Body of pancreas (tissue), 4 donors: ENCODE measurements at regions not wholly inside any gene's neighbourhood (a gene's known extent, or its start where the extent isn't known, plus 50 kb on each side); places are given as distances from the start of the nearest gene placed in this dataset.

ENCODE experiments used
- ATAC-seq: fragments of 150-250 bp; one replicate; pipeline ENCODE4 v1.9.1; 2016
- DNase-seq, 4 donors: peaks; one replicate each; pipeline ENCODE4 v3.0.0-alpha.2; 2019
- H3K27ac ChIP-seq, 4 donors: fragments of 200-600 bp; sonication (generic); 1 replicate in 3 of 4; 2 replicates in 1 of 4; pipeline versions ENCODE4 v1.5.1 to v1.6.1; 2016 to 2019; ENCODE audit warnings: mild to moderate bottlenecking in 1 of 4, mixed read lengths in 1 of 4, moderate library complexity in 1 of 4
- H3K27me3 ChIP-seq, 2 donors: fragments of 200-600 bp; sonication (generic); one replicate each; pipeline ENCODE4 v1.6.0; 2016; ENCODE audit warnings: mild to moderate bottlenecking in 1 of 2
- H3K36me3 ChIP-seq, 2 donors: fragments of 200-600 bp; sonication (generic); replicated peaks in 1 of 2; 2 replicates each; pipeline ENCODE4 v1.5.1; 2016; ENCODE audit warnings: low read depth in 2 of 2; ENCODE audit not compliant: insufficient read depth in 1 of 2
- H3K4me1 ChIP-seq: fragments of 200-600 bp; sonication (generic); one replicate; pipeline ENCODE4 v1.6.0; 2016
- H3K4me3 ChIP-seq, 2 donors: fragments of 200-600 bp; sonication (generic); 1 replicate in 1 of 2; 2 replicates in 1 of 2; pipeline ENCODE4 v1.5.1; 2016 to 2019
- H3K9me3 ChIP-seq, 3 donors: fragments of 200-600 bp; sonication (generic); 1 replicate in 2 of 3; 2 replicates in 1 of 3; pipeline ENCODE4 v1.5.1; 2016
- POLR2A ChIP-seq, 3 donors: fragments of 450-650 bp; IDR thresholded peaks; one replicate each; pipeline ENCODE4 v1.6.1; 2016; ENCODE audit warnings: antibody characterized with exemption in 3 of 3, mild to moderate bottlenecking in 2 of 3
- WGBS, 2 donors: methylation state at CpG; one replicate each; pipeline ENCODE4 v1.1.5; 2017; 5-methylcytosine and 5-hydroxymethylcytosine counted together
- intact Hi-C: fragments of 100-400 bp; cut with DNase I; formaldehyde crosslinking; loops from one replicate; pipeline ENCODE4 v1.15.1; 2023
- TF ChIP-seq, protein P1 (sequence below), 7 experiments: fragments of 450-650 bp in 4 of 7; fragments of 200-600 bp in 3 of 7; sonication (generic) in 3 of 7; IDR thresholded peaks; one replicate each; pipeline ENCODE4 v1.5.1; 2016 to 2019; ENCODE audit warnings: antibody characterized with exemption in 7 of 7

DNA sequence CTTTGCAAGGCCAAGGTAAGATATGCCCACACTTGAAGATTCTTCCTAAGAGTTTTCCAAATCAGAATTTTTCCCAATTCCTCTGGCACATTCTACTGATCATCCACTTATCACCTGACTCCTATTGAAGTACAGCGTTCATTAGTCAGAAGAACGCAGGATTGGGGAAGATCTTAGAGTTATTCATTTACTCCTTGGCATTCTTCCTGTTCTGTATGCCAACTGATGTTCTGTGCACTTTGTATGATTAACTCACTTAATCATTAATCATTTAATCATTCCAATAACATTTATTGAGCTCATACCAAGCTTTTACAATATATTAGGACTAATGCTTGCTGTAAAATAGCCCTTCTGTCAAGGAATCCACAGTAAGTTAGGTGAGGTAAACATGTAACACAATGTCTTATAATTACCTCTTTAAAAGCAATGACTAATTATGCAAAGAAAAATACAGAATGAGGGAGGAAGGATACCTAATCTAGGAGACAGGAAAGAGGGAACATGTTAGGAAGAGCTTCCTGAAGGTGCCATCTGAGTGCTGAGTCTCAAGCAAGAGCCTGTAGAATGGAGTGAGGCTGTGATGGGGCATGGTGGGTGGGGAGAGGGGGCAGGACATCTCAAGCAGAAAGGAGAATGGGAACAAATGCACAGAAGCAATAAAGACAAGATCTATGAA lies 71.1 kb upstream of the DPT start:
- DNase-seq (no peak), ATAC-seq (peak; percentile 79)
- no peak overlapping the region for H3K4me3 ChIP-seq
- 26 to 27% methylated on average over 2 of the region's 2 CpGs for WGBS, 2 donors
- TF ChIP-seq, protein P1, sequence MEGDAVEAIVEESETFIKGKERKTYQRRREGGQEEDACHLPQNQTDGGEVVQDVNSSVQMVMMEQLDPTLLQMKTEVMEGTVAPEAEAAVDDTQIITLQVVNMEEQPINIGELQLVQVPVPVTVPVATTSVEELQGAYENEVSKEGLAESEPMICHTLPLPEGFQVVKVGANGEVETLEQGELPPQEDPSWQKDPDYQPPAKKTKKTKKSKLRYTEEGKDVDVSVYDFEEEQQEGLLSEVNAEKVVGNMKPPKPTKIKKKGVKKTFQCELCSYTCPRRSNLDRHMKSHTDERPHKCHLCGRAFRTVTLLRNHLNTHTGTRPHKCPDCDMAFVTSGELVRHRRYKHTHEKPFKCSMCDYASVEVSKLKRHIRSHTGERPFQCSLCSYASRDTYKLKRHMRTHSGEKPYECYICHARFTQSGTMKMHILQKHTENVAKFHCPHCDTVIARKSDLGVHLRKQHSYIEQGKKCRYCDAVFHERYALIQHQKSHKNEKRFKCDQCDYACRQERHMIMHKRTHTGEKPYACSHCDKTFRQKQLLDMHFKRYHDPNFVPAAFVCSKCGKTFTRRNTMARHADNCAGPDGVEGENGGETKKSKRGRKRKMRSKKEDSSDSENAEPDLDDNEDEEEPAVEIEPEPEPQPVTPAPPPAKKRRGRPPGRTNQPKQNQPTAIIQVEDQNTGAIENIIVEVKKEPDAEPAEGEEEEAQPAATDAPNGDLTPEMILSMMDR (IDR thresholded peaks at IDR 0.05), result no peak
- TF ChIP-seq POLR2A (IDR thresholded peaks at IDR 0.05), result no peak
- H3K4me1 ChIP-seq, result peaks cover 55% of the 10 kb centered on the region
- no peaks in the 10 kb centered on the region for H3K9me3 ChIP-seq
- peak overlapping the region; percentile 11 to 73 (median 49) for H3K27ac ChIP-seq
- intact Hi-C loops, result no loop called here
- H3K27me3 ChIP-seq, result no peaks in the 10 kb centered on the region
- H3K36me3 ChIP-seq, result no peaks in the 10 kb centered on the region

DNA sequence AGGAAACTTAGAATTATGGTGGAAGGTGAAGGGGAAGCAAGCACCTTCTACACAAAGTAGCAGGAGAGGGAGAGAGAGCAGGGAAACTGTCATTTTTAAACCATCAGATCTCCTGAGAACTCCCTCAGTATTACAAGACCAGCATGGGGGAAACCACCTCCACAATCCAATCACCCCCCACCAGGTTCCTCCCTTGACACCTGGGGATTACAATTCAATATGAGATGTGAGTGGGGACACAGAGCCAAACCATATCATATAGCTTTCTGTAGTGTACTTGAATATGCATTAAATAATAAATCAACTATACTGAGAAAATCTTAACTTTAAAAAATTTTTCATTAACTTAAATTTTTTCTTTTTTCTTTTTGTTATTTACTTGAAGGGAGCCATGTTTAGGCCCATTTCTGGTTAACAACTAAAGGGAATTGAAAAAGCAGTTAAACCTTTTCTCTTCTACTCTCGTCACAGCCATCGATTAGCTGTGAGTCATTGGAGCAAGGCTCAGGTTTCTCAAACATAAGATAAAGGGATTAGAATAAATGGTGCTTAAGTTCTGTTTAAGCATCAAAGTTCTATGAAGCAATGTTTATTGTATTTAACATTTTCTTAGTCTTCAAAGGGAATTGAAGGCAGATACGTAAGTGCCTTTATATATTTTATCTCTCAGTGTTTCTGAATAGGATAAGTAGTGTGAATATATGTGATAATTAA lies 72.2 kb upstream of the DPT start:
- intact Hi-C loops, result no loop called here
- H3K27ac ChIP-seq, result peak overlapping the region in 3 of 4 donors; percentile 37 to 73 (median 63)
- DNase-seq, result peak; percentile 28 to 80 (median 47)

DNA sequence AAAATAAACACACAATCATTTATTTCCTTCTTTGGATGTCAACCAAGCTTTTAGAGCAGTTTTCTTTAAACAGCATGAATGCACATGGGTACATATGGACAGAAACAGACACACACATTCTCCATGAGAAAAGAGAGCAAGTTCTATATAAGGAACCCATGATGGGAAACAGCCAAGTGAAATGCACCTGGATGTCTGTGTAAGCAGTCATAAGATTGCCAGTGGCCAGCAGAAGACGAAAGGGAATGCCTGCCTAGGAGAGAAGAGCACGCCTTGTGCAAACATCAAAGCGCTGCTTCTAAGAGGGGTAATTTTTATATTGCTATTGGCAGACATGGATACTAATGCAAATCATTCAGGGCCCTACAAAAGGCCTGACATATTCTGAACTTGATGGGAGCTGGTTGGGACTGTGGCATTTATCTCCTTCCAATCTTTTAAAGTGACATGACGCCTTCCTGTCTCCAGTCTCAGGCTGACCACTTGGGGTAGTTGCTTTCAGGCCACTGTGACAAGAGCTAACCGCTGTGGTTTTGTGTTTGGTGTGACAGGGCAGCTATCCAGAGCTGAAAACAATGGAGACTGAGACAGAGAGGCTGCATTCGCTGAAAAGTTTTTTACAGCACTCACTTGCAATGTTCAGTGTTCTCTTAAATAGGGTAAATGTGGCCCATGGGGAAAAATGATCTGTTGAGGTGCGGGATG lies 75.0 kb upstream of the DPT start:
- Histone ChIP-seq H3K4me1 (peaks cover 53% of the 10 kb centered on the region), H3K27ac (no peak overlapping the region), H3K36me3 (no peaks in the 10 kb centered on the region), H3K9me3 (no peaks in the 10 kb centered on the region), H3K27me3 (no peaks in the 10 kb centered on the region), H3K4me3 (no peak overlapping the region)
- TF ChIP-seq POLR2A (IDR thresholded peaks at IDR 0.05), result no peak
- TF ChIP-seq, protein P1 (IDR thresholded peaks at IDR 0.05), result no peak
- intact Hi-C loops, result no loop called here
- WGBS, 2 donors, result 52 to 63% methylated on average over 7 of the region's 7 CpGs
- ATAC-seq (no peak), DNase-seq (peak in 3 of 4 donors; percentile 20 to 31 (median 26))

More for the DNA sequence above, 72.2 kb upstream of the DPT start:
- Histone ChIP-seq H3K27me3 (no peaks in the 10 kb centered on the region), H3K4me1 (peaks cover 55% of the 10 kb centered on the region), H3K36me3 (no peaks in the 10 kb centered on the region), H3K4me3 (no peak overlapping the region), H3K9me3 (no peaks in the 10 kb centered on the region)
- 11 to 18% methylated on average over 3 of the region's 3 CpGs for WGBS, 2 donors
- no peak for TF ChIP-seq POLR2A (IDR thresholded peaks at IDR 0.05)
- TF ChIP-seq, protein P1 (IDR thresholded peaks at IDR 0.05), result no peak
- ATAC-seq, result peak; percentile 86

DNA sequence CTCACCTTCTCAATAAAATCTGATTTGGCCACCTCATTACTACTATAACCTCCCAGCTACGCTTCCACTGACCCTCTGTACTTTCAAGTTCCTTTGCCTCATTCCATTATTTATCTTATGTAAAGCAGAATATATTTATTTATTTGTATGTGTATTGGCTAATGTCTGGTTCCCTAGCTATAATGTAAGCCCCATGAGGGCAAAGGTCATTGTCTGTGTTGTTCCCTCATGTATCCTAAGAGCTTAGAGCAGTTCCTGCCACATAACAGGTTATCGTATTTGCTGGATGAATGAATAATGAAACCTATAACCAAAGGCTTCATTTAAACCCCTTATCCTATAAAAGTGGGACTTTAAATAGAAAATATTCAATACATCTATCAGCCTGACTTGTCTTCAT lies 77.9 kb upstream of the DPT start:
- 93 to 97% methylated on average over 2 of the region's 2 CpGs for WGBS, 2 donors
- no peak overlapping the region for H3K4me3 ChIP-seq
- intact Hi-C loops, result no loop called here
- peaks cover 23% of the 10 kb centered on the region for H3K4me1 ChIP-seq
- H3K36me3 ChIP-seq, result no peaks in the 10 kb centered on the region
- TF ChIP-seq POLR2A (IDR thresholded peaks at IDR 0.05), result no peak
- TF ChIP-seq, protein P1 (IDR thresholded peaks at IDR 0.05), result no peak
- ATAC-seq (no peak), DNase-seq (no peak)
- no peaks in the 10 kb centered on the region for H3K9me3 ChIP-seq
- no peaks in the 10 kb centered on the region for H3K27me3 ChIP-seq
- H3K27ac ChIP-seq, result no peak overlapping the region
